GM19455 (cell line): ENCODE measurements at regions not wholly inside any gene's neighbourhood (a gene's known extent, or its start where the extent isn't known, plus 50 kb on each side); places are given as distances from the start of the nearest gene placed in this dataset.
A peak's percentile ranks its signal among the peaks of the same experiment; 100 is the strongest.
"Not testable (repeated sequence)": the region's sequence is repeated elsewhere in the genome, so short reads cannot be mapped to it uniquely, and the experiment has no call there.

Experiments used
- ATAC-seq: cut with Tn5 transposase; IDR thresholded peaks from one replicate; pipeline ENCODE4 v1.9.1; 2021; ENCODE audit not compliant: unreplicated experiment

DNA sequence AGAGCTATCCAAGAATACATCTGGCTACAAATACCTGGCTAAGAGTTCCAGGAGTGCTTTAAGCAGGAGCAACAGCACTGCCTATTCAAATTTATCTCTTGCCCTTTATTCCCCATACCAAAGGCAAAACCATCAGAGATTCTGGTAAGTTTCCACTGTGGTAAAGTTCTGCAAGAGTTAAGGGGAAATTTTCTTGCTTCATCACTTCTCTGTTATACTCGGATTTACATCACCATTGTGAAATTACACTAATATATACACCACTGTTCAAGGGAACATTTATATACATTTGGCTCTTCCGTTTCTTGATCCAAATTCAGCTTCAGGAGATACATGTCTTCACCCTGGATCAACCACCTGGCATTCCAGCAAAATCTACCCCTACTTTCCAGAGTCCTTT lies 70.8 kb upstream of the PTPN13 start:
- no peak for ATAC-seq

- ATAC-seq: not testable (repeated sequence)
Measured at GRCh38 chr4:86527713-86528112, 66.4 kb upstream of the PTPN13 start.

GRCh38 chr4:86529436-86529835 lies 64.7 kb upstream of the PTPN13 start:
- no peak for ATAC-seq

- ATAC-seq: no peak
Measured at GRCh38 chr4:86530183-86530582, 63.9 kb upstream of the PTPN13 start.

GRCh38 chr4:86531440-86531839 lies 62.7 kb upstream of the PTPN13 start:
- ATAC-seq: no peak

- no peak for ATAC-seq
Measured at GRCh38 chr4:86532851-86533250, 61.3 kb upstream of the PTPN13 start.

DNA sequence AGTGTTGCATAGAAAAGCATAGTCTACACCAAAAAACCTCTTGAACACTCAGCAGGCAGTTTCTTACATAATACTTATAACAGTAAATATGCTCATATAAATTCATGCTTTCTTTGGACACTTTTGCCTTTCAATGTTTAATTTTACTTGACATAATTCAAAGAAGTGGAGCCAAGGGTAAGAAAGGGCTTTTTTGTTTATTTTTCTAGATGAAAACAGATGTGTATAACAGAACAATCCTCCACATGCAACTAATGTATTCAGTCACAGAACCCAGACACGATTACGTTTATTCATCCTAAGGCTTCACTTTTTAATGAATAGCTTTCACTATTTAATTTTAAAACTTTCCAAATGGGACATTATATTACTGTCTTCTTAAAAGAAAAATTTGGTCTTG lies 58.0 kb upstream of the PTPN13 start:
- no peak for ATAC-seq

DNA sequence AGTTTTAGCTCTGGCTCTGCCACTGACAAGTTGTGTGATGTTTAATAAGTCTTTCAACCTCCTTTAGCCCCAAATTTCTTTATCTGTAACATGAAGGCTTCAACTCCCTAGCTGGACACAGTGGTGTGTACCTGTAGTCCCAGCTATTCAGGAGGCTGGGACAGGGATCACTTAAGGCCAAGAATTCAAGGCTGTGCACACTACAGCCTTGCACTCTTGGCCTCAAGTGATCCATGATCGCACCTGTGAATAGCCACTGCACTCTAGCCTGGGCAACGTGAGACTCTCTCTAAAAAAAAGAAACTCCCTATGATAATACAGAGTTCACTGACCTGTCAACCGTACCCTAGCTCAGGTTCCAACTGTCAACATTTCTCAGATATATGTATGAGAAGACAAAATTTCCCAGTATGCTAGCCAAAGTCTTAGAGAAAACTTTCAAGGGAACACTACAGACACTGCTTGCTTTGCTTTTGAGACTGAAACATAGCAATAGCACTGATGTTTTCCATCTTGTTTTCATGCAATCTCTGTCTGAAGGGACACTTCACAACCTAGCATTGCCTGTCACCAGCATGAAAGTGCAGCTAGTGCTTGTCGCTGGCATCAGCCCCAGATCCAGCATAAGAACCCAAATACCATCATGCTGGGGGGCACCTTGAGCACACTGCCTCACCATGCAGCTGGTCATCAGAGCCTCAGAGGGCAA lies 51.6 kb upstream of the PTPN13 start:
- ATAC-seq: no peak

DNA sequence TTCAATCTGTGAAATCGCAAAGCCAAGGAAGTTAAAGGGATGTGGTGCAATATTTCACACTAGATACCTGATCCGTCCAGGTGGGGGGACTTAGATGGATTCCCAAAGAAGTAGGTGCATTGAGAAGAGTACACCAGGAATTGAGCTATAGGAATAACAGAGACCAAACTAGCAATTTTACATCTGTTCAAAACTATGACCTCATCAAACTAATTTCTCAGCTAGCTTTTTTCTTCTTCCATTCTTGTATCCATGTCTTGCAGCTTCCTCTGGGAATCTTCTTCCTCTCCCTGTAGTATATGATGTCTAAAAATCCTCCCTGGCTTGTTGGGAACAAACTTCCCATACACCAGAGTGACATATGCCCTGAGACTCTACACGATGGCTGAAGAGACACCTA lies 51.0 kb upstream of the PTPN13 start:
- no peak for ATAC-seq

DNA sequence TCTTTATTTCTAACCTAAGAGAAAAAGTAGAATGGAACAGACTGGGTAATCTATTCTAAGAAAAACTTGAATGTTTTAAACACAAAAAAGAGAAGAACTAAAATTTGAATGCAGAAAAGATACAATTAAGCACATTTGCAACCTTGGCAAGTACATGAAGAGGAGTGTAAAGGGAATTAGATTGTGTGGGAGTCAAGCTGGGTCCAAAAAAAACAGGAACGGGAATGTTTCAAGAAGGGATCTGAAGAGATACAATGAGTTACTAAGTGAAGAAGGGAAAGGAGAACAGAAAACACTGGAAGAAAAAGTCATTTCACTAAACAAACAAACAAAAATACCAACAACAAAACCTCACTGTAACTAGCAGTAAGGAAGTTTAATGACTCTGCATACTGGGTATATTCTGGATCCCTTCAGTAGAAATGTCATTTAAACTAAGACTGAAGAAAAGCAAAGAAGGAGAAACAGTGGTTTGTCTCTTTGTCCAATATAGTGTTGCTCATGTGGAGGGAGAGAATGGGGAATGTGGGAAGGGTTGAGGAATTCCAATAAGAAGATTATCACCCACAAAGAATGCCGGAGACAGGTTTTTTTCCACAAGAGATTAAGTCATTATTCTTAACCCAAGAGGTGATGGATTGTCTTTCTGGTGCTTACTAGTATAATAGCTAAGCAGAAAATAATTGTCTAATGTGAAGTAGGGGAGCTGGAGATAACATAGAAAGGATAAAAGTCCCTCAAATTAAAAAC lies 50.4 kb upstream of the PTPN13 start:
- no peak for ATAC-seq

GRCh38 chr4:86544310-86544966 lies 49.7 kb upstream of the PTPN13 start:
- ATAC-seq: peak; percentile 91
